ENCODE measurements at regions not wholly inside any gene's neighbourhood (a gene's known extent, or its start where the extent isn't known, plus 50 kb on each side); places are given as distances from the start of the nearest gene placed in this dataset.
A peak's percentile ranks its signal among the peaks of the same experiment; 100 is the strongest.
"Not testable (repeated sequence)": the region's sequence is repeated elsewhere in the genome, so short reads cannot be mapped to it uniquely, and the experiment has no call there.

DNA sequence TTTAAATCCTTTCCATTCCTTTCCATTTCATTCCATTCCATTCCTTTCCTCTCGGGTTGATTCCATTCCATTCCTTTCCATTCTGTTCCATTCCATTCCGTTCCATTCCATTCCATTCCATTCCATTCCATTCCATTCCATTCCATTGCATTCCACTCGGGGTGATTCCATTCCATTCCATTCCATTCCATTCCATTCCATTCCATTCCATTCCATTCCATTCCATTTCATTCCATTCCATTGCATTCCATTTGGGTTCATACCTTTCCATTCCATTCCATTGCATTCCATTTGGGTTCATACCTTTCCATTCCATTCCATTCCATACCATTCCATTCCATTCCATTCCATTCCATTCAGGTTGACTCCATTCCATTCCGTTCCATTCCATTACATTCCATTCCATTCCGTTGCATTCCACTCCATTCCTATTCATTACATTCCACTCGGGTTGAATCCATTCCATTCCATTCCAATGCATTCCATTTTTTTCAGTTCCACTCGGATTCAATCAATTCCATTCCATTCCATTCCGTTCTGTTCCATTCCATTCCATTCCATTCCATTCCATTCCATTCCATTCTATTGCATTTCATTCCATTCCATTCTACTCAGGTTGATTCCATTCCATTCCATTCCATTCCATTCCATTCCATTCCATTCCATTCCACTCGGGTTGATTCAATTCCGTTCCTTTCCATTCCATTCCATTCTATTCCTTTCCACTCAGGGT, 164.4 kb downstream of the CWH43 start:
- DNase-seq (ENCODE audit: low spot score); in situ Hi-C loops (cut with HindIII; ENCODE audit: low sequenced_read_pairs): not testable (repeated sequence)

DNA sequence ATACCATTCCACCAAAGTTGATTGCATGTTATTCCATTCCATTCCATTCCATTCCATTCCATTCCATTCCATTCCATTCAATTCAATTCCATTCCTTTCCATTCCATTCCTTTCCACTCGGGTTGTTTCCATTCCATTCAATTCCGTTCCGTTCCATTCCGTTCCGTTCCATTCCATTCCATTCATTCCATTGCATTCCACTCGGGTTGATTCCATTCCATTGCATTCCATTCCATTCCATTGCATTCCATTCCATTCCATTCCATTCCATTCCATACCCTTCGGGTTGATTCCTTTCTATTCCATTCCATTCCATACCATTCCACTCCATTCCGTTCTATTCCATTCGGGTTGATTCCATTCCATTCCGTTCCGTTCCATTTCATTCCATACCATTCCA, 166.9 kb downstream of the CWH43 start:
- in situ Hi-C loops (cut with HindIII; ENCODE audit: low sequenced_read_pairs); DNase-seq (ENCODE audit: low spot score): not testable (repeated sequence)

DNA sequence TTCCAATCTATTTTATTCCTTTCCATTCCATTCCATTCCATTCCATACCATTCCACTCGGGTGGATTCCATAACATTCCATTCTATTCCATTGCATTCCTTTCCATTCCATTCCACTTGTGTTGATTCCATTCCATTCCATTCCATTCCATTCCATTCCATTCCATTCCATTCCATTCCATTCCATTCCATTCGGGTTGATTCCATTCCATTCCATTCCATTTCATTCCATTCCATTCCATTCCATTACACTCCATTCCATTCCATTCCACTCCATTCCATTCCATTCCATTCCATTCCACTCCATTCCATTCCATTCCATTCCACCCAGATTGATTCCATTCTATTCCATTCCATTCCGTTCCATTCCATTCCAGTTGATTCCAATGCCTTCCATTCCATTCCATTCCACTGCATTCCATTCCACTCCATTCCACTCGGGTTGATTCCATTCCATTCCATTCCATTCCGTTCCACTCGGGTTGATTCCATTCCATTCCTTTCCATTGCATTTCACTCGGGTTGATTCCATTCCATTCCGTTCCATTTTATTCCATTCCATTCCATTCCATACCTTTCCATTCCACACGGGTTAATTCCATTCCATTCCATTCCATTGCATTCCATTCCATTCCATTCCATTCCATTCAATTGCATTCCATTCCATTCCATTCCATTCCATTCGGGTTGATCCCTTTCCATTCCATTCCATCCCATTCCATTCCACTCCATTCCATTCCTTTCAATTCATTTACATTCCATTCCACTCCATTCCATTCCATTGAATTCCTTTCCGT, 168.4 kb downstream of the CWH43 start:
- in situ Hi-C loops (cut with HindIII; ENCODE audit: low sequenced_read_pairs), result not testable (repeated sequence)

DNA sequence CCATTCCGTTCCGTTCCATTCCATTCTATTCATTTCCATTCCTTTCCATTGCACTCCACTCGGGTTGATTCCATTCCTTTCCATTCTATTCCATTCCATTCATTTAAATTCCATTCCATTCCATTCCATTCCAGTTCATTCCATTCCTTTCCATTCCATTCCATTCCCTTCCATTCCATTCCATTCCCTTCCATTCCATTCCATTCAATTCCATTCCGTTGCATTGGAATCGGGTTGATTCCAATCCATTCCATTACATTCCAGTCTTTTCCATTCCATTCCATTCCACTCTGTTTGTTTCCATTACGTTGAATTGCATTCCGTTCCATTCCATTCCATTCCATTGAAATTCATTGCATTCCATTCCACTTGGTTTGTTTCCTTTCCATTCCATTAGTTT, 169.2 kb downstream of the CWH43 start:
- DNase-seq (ENCODE audit: low spot score); in situ Hi-C loops (cut with HindIII; ENCODE audit: low sequenced_read_pairs): not testable (repeated sequence)

More for the DNA sequence above, 168.4 kb downstream of the CWH43 start:
- peak; percentile 61 for DNase-seq (ENCODE audit: low spot score)

DNA sequence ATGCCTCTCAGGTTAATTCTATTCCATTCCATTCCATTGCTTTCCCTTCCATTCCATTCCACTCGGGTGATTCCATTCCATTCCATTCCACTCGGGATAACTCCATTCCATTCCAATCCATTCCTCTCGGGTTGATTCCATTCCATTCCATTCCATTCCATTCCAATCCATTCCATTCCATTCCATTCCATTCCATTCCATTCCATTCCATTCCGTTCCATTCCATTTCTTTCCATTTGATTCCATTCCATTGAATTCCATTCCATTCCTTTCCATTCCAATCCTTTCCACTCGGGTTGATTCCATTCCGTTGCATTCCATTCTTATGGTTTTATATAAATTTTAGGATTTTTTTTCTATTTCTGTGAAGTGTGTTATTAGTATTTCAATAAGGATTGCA, 170.2 kb downstream of the CWH43 start:
- in situ Hi-C loops (cut with HindIII; ENCODE audit: low sequenced_read_pairs), result not testable (repeated sequence)

DNA sequence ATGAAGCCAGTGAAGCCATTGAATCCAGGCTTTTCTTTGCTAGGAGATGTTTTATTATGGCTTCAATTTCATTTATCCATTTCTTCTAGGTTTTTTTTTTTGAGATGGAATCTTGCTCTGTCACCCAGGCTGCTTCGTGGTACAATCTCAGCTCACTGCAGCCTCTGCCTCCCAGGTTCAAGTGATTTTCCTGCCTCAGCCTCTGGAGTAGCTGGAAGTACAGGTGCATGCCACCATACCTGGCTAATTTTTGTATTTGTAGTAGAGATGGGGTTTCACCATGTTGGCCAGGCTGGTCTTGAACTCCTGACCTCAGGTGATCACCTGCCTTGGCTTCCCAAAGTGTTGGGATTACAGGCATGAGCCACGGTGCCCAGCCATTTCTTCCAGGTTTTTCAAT, 171.6 kb downstream of the CWH43 start:
- DNase-seq (ENCODE audit: low spot score); in situ Hi-C loops (cut with HindIII; ENCODE audit: low sequenced_read_pairs): not testable (repeated sequence)

More for the DNA sequence above, 170.2 kb downstream of the CWH43 start:
- not testable (repeated sequence) for DNase-seq (ENCODE audit: low spot score)

DNA sequence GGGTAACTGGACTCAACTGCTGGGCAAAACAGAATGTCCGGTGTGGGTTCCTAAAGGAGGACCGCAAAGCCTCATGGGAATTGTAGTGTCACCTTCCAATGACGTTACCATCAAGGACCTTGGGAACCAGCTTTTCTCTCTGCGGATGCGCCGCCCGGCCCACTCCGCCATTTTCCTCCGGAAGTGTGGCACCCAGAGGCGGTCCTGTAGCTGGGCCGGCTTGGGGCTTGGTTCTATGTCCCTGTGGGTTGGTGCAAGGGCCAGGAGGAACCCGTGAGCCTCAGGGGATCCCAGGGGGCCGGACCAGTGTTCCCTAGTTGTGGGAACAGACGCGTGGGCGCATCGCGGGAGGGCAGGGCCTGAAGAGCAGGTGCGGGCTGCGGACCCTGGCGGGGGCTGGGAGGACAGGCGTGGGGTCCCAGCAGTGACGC, 175.1 kb downstream of the CWH43 start:
- DNase-seq (ENCODE audit: low spot score); in situ Hi-C loops (cut with HindIII; ENCODE audit: low sequenced_read_pairs): not testable (repeated sequence)

DNA sequence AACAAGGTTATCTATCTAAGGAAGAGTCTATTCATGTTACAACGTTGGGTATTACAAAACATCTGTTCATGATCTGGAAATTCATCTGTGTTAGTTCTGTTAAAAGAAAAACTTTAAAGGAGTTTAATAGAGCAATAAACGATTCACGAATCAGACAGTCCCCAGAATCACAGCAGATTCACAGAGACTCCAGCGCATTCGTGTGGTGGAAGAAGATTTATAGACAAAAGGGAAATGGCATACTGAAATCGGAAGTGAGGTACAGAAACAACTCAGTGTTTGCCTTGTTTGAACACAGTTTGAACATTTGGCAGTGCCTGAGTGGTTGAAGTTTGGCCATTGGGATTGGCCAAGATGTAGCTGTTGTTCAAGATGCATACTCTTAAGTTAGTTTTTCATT, 178.8 kb downstream of the CWH43 start:
- DNase-seq (ENCODE audit: low spot score); in situ Hi-C loops (cut with HindIII; ENCODE audit: low sequenced_read_pairs): not testable (repeated sequence)

DNA sequence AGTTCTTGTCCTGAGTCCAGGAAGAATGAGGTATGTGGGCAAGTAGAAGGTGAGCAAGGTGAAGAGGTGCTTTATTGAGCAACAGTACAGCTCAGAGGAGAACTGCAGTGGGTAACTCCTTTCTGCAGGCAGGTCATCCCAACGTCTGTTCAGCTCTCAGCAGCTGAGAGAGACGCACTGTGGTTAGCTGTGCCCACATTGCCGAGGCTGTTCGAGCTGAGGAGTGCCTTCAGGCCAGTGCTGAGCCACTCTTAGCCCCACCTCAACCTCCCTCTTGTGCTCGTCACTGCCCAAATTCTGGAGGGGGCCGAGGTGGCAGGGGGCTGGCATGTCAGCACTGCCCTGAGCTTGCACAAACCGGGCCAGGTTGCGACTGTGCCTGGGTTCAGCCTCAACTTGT, 191.8 kb downstream of the CWH43 start:
- in situ Hi-C loops (cut with HindIII; ENCODE audit: low sequenced_read_pairs); DNase-seq (ENCODE audit: low spot score): not testable (repeated sequence)

DNA sequence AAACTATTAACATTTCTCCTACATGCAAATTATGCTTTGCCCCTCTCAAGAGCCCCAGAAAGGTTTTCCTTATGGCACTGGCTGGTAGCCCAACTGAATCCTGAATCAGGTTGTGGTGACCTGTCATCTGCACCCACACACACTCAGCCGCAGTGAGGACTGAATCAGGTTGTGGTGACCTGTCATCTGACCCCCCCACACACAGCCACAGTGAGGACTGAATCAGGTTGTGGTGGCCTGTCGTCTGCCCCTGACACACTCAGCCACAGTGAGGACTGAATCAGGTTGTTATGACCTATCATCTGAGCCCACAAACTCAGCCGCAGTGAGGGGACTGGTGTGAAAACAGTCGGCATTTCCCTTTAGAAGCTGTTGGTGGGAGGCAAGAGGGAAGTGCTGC, 195.0 kb downstream of the CWH43 start:
- in situ Hi-C loops (cut with HindIII; ENCODE audit: low sequenced_read_pairs); DNase-seq (ENCODE audit: low spot score): not testable (repeated sequence)

DNA sequence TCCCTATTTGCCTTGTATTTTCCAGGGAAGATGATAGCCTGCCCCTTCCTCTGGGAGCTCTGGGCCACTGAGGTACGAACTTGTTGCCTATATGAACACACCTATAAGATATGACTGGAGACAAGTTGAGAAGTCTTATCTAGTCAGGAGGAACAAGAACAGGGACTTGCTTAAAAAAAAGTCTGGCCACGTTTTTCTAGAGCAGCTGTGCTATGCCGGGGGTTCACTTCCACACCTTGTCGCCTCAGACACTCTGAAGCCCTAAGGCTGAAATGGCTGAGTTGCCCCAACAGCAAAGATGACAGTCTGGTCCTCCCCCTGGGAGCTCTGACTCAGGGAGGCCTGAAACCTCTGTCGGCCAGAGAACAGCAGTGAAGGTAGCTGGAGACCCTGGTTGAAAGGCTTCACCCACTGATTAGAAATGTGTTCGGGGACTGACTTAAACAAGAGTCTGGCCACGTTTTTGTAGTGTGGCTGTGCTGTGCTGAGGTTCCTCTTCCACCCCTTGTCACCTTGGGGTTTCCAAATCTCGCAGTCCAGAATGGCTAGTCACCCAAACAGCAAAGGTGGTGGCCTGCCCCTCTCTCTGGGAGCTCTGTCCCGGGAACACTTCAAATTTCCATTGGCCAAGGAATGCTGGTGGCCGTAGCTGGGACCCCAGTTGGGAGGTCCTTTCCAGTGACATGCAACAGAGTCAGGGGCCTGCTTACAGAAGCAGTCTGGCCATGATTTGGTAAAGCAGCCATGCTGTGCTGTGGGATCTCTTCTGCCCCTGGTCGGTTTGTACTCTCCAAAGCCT, 225.5 kb downstream of the CWH43 start:
- in situ Hi-C loops (cut with HindIII; ENCODE audit: low sequenced_read_pairs); DNase-seq (ENCODE audit: low spot score): not testable (repeated sequence)

DNA sequence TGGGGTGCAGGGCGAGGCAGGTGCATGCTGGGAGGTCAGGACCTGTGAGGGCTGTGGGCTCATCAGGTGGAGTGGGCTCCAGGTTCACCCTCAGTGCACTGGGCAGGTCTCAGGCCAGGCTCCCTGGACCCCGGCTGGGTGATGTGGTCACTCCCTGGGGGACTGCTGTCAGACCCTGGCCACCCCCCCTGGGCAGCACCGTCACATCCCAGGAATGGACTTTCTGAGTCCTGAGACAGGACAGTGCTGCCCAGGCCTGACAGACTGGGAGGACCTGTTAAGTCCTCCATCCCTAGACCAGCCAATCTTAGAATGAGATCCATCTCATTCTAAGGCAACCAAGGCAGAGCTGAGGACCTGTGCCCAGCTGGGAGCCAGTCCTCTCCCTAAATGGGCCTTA, 227.2 kb downstream of the CWH43 start:
- DNase-seq (ENCODE audit: low spot score); in situ Hi-C loops (cut with HindIII; ENCODE audit: low sequenced_read_pairs): not testable (repeated sequence)

DNA sequence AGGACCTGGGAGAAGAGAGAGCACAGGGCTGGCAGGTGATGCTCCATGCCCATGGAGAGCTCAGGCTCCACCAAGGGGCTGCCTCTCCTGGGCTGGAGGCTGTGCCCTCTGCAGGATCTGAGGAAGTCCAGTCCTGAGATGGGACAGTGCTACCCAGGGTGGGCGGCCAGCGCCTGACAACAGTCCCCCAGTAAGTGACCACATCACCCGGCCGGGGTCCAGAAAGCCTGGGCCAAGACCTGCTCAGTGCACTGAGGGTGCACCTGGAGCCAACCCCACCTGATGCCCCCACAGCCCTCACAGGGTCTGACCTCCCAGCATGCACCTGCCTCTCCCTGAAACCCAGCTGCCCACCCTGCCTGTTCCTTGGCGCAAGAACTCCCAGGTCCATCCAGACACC, 227.7 kb downstream of the CWH43 start:
- in situ Hi-C loops (cut with HindIII; ENCODE audit: low sequenced_read_pairs); DNase-seq (ENCODE audit: low spot score): not testable (repeated sequence)

DNA sequence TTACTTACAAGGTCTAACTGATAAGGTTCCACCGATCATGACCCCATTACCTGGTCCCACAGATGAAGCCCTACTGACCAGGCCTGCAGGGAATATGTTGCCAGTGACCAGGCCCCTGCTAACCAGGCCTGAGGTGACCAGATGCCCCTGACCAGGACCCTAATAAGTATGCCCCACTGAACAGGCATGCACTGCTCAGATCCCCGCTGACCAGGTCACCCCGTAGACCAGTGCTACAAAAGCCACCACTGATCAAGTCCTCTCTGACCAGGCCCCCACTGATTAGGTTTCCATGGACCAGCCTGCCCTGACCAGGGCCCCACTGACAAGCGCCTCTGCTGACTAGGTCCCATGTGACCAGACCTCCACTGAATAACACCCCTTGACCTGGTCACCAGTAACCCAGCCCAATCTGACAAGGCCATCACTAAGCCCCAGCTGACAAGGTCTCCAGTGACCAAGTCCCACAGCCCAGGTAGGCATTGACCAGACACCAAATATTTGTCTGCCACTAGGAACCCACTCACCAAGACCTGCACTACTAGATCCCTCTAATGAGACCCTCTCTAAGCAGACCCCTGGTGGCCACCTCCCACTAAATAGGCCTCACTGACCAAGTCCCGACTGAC, 228.5 kb downstream of the CWH43 start:
- in situ Hi-C loops (cut with HindIII; ENCODE audit: low sequenced_read_pairs); DNase-seq (ENCODE audit: low spot score): not testable (repeated sequence)

DNA sequence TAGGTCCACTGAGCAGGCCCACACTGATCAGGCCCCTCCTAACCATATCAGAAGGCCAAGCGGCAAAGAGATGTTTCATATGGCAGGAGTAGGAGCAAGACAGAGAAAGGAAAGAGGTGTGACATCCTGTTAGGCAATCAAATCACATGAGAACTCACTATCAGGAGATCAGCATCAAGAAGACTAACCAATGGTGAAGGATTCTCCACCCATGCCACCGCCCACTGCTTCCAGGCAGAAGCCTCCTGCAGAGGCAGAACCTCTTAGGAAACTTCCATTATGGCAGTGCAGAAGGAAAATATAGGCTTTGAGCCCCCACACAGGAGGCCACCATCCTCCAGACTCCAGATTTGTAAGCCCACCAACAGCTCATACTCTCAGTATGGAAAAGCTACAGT, 229.0 kb downstream of the CWH43 start:
- DNase-seq (ENCODE audit: low spot score); in situ Hi-C loops (cut with HindIII; ENCODE audit: low sequenced_read_pairs): not testable (repeated sequence)

DNA sequence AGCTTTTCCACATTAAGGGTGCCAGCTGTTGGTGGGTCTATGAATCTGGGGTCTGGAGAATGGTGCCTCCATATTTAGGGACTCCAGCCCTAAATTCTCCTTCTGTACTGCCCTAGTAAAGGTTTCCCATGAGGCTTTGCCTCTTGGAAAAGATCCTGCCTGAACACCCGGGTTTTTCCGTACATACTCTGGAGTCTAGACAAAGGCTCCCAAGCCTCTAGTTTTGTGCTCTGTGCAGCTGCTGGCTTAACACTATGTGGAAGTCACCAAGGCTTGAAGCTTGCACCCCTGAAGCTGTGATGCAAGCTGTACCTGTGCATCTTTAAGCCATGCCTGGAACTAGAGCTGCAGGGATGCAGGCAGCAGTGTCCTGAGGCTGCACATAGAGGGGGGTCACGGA, 230.5 kb downstream of the CWH43 start:
- in situ Hi-C loops (cut with HindIII; ENCODE audit: low sequenced_read_pairs); DNase-seq (ENCODE audit: low spot score): not testable (repeated sequence)

DNA sequence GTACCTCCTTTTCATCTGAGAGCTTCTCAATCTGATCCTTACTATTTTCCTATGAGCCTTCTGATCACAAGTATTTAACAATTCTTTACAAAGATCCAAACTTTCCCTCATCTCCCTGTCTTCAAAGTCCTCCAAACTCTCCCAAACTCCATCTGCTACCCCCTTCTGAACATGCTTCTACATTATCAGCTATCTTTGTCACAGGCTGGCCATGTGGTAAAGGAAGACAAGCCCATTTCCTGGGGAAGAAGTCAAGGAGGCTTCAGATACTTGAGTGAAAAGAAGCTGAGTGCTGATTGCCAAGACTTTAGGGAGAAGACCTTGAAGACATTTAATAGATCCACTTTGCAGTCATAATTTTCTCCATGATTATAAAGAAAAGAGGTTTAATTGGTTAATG, 231.4 kb downstream of the CWH43 start:
- DNase-seq (ENCODE audit: low spot score), result no peak
- in situ Hi-C loops (cut with HindIII; ENCODE audit: low sequenced_read_pairs), result no loop called here

DNA sequence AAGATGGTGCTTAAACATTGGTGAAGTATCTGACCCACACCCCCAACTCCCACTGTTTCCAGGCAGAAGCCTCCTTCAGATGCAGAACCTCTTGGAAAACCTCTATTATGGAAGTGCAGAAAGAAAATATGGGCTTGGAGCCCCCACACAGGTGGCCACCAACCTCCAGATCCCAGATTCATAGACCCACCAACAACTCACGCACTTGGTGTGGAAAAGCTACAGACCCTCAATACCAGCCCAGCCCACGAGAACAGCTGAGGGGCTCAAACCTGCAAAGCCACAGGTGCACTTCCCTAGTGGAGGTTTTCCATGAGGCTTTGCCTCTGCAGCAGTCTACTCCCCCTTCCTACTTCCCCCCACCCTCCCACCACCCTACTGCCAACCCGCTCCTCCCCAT, 232.0 kb downstream of the CWH43 start:
- DNase-seq (ENCODE audit: low spot score); in situ Hi-C loops (cut with HindIII; ENCODE audit: low sequenced_read_pairs): not testable (repeated sequence)

DNA sequence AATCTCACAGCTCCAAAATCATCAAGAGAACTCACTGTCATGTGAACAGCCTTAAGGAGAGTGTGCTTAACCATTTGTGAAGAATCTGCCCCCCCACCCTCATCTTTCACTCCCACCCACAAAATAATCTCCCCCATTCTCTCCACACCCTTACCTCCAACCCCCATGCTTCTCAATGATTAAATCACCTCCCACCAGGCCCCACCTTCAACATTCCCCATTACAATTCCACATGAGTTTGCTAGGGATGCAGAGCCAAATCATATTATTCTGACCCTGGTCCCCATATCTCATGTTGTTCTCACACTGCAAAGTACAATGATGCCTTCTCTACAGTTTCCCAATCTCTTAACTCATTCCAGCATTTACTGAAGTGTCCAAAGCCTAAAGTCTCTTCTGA, 232.9 kb downstream of the CWH43 start:
- in situ Hi-C loops (cut with HindIII; ENCODE audit: low sequenced_read_pairs); DNase-seq (ENCODE audit: low spot score): not testable (repeated sequence)
